ENCODE measurements at regions not wholly inside any gene's neighbourhood (a gene's known extent, or its start where the extent isn't known, plus 50 kb on each side); places are given as distances from the start of the nearest gene placed in this dataset.

- TF ChIP-seq CTCF (IDR thresholded peaks at IDR 0.05) (no peak), POLR2A (IDR thresholded peaks at IDR 0.05) (no peak)
Observed at GRCh38 chr4:92035666-92036065, 268.1 kb upstream of the GRID2 start.
